Psoas muscle (tissue), 7 donors: ENCODE measurements at regions not wholly inside any gene's neighbourhood (a gene's known extent, or its start where the extent isn't known, plus 50 kb on each side); places are given as distances from the start of the nearest gene placed in this dataset.

ENCODE experiments used
- ATAC-seq, 4 donors: fragments of 200-7000 bp; cut with Tn5 transposase; one replicate each; pipeline ENCODE4 v1.9.1; 2020; ENCODE audit warnings: moderate library complexity in 3 of 4, mild to moderate bottlenecking in 2 of 4
- DNase-seq, 2 donors: peaks; one replicate each; pipeline ENCODE4 v3.0.0-alpha.2; 2020
- H3K27ac ChIP-seq: fragments of 200-600 bp; one replicate; pipeline ENCODE4 v1.8.0; 2022
- H3K27me3 ChIP-seq, 3 donors: fragments of 200-600 bp in 1 of 3; one replicate each; pipeline versions ENCODE4 v1.6.1 to v1.8.0; 2013 to 2022; ENCODE audit warnings: low read length in 2 of 3, mild to moderate bottlenecking in 2 of 3, moderate library complexity in 1 of 3; ENCODE audit not compliant: insufficient read depth in 3 of 3
- H3K36me3 ChIP-seq, 2 donors: fragments of 200-600 bp in 1 of 2; one replicate each; pipeline versions ENCODE4 v1.6.1 to v1.8.0; 2013 to 2022; ENCODE audit warnings: low read depth in 1 of 2, mild to moderate bottlenecking in 1 of 2, moderate library complexity in 1 of 2; ENCODE audit not compliant: insufficient read depth in 1 of 2
- H3K4me1 ChIP-seq: fragments of 200-600 bp; one replicate; pipeline ENCODE4 v1.8.0; 2022
- H3K4me3 ChIP-seq: fragments of 200-600 bp; one replicate; pipeline ENCODE4 v1.8.0; 2022; ENCODE audit warnings: mild to moderate bottlenecking
- H3K9me3 ChIP-seq: fragments of 200-600 bp; one replicate; pipeline ENCODE4 v1.8.0; 2022
- CTCF ChIP-seq: fragments of 200-600 bp; IDR thresholded peaks from one replicate; pipeline ENCODE4 v1.8.0; 2022; ENCODE audit warnings: antibody characterized with exemption
- WGBS, 3 donors: extraction: QIAGEN DNeasy Blood & Tissue Kit; methylation state at CpG; one replicate each; pipeline versions ENCODE4 v1.1.6 to v1.1.7; 2013; 5-methylcytosine and 5-hydroxymethylcytosine counted together
- intact Hi-C, 2 donors: fragments of 100-400 bp; cut with DNase I; formaldehyde crosslinking; loops; one replicate each; pipeline versions ENCODE4 v1.11.0 to v1.14.2; 2022
- donor health status: healthy with polysubstance abuse.
- donor health status: DM: no; HTN: no; CAD: no; lungs with moderate emphysema.
- donor health status: Bipolar disorder and iron deficiency.
- donor health status: healthy.
- donor health status: DM: yes; HTN: yes; CAD: no.
- donor health status: DM: no; HTN: no; CAD: no.
- donor health status: DM: yes; HTN: yes; CAD: no.

GRCh38 chr14:44372807-44373489, 134.1 kb downstream of the FSCB start:
- Histone ChIP-seq H3K4me3 (no peak overlapping the region), H3K9me3 (peaks cover 7% of the 10 kb centered on the region), H3K27ac (no peak overlapping the region), H3K36me3 (no peaks in the 10 kb centered on the region), H3K27me3 (no peaks in the 10 kb centered on the region), H3K4me1 (no peaks in the 10 kb centered on the region)
- DNase-seq, result no peak
- ATAC-seq, result no peak
- 96 to 98% (median 97%) methylated on average over 1 of the region's 1 CpG for WGBS, 3 donors
- TF ChIP-seq CTCF, result no peak
- intact Hi-C loops, result no loop called here

GRCh38 chr14:44372231-44372630, 134.9 kb downstream of the FSCB start:
- DNase-seq, result no peak
- no peak for TF ChIP-seq CTCF
- ATAC-seq, result no peak
- Histone ChIP-seq H3K36me3 (no peaks in the 10 kb centered on the region), H3K4me1 (no peaks in the 10 kb centered on the region), H3K9me3 (peaks cover 7% of the 10 kb centered on the region), H3K27ac (no peak overlapping the region), H3K4me3 (no peak overlapping the region), H3K27me3 (no peaks in the 10 kb centered on the region)
- intact Hi-C loops, result no loop called here

GRCh38 chr14:44370727-44371126, 136.4 kb downstream of the FSCB start:
- Histone ChIP-seq H3K9me3 (peaks cover 7% of the 10 kb centered on the region), H3K36me3 (no peaks in the 10 kb centered on the region), H3K4me1 (no peaks in the 10 kb centered on the region), H3K27ac (no peak overlapping the region), H3K4me3 (no peak overlapping the region), H3K27me3 (no peaks in the 10 kb centered on the region)
- ATAC-seq (no peak), DNase-seq (no peak)
- 49 to 63% (median 59%) methylated on average over 1 of the region's 1 CpG for WGBS, 3 donors
- TF ChIP-seq CTCF, result no peak
- intact Hi-C loops, result no loop called here

GRCh38 chr14:44369401-44370123, 137.5 kb downstream of the FSCB start:
- Histone ChIP-seq H3K27me3 (no peaks in the 10 kb centered on the region), H3K27ac (no peak overlapping the region), H3K9me3 (peaks cover under 1% of the 10 kb centered on the region), H3K4me1 (no peaks in the 10 kb centered on the region), H3K36me3 (no peaks in the 10 kb centered on the region), H3K4me3 (no peak overlapping the region)
- intact Hi-C loops, result no loop called here
- ATAC-seq (no peak), DNase-seq (no peak)
- TF ChIP-seq CTCF, result no peak
